NB4 (cell line): ENCODE measurements at regions not wholly inside any gene's neighbourhood (a gene's known extent, or its start where the extent isn't known, plus 50 kb on each side); places are given as distances from the start of the nearest gene placed in this dataset.

Source experiments
- TF ChIP-seq, protein P1 (sequence below): IDR thresholded peaks from 2 replicates; pipeline ENCODE4 v1.6.1; 2011; ENCODE audit warnings: low read depth, low read length
- TF ChIP-seq, protein P2 (sequence below): IDR thresholded peaks from one replicate; pipeline ENCODE4 v1.5.1; 2012; ENCODE audit warnings: low read depth, low read length

DNA sequence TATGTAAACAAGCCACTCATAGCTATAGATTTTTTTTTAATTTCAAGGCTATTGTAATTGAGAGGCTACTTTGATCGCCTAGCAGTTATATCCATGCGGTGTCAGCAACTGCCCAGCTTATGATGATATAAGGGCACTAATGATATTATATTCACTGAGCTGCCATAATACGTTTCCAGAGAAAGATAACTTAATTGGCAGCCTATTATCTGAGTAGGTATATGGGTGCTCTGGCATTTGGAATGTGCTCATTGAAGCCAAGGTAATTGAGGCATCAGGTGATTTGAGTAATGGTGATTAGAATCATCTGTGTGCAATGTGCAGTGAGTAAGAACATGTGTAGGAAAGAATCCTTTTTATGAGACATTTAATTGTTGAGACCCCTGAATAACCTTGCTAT is 490.0 kb downstream of the CENPC start:
- TF ChIP-seq, protein P1, sequence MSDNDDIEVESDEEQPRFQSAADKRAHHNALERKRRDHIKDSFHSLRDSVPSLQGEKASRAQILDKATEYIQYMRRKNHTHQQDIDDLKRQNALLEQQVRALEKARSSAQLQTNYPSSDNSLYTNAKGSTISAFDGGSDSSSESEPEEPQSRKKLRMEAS = no peak
- TF ChIP-seq, protein P2, sequence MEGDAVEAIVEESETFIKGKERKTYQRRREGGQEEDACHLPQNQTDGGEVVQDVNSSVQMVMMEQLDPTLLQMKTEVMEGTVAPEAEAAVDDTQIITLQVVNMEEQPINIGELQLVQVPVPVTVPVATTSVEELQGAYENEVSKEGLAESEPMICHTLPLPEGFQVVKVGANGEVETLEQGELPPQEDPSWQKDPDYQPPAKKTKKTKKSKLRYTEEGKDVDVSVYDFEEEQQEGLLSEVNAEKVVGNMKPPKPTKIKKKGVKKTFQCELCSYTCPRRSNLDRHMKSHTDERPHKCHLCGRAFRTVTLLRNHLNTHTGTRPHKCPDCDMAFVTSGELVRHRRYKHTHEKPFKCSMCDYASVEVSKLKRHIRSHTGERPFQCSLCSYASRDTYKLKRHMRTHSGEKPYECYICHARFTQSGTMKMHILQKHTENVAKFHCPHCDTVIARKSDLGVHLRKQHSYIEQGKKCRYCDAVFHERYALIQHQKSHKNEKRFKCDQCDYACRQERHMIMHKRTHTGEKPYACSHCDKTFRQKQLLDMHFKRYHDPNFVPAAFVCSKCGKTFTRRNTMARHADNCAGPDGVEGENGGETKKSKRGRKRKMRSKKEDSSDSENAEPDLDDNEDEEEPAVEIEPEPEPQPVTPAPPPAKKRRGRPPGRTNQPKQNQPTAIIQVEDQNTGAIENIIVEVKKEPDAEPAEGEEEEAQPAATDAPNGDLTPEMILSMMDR = no peak
